HEK293 (cell line): ENCODE measurements at regions not wholly inside any gene's neighbourhood (a gene's known extent, or its start where the extent isn't known, plus 50 kb on each side); places are given as distances from the start of the nearest gene placed in this dataset.

Source experiments
- CTCF ChIA-PET: fragments of 350-600 bp; formaldehyde crosslinking; extraction: SDS; loops from one replicate; lab custom pipeline; 2021; ENCODE audit warnings: antibody characterized with exemption; lab: Yijun Ruan, JAX
- POLR2A ChIA-PET: fragments of 300-600 bp; formaldehyde crosslinking; extraction: SDS; loops from one replicate; lab custom pipeline; 2020; ENCODE audit warnings: antibody characterized with exemption, inconsistent platforms; lab: Yijun Ruan, JAX
- H3K27ac ChIP-seq: fragments of 200-500 bp; sonication (Bioruptor generic); 2 replicates; pipeline ENCODE4 v1.5.1; 2014; ENCODE audit warnings: low read depth, low read length, control low read depth, inconsistent platforms; ENCODE audit errors: extremely low read depth
- H3K36me3 ChIP-seq, 2 experiments: fragments of 200-500 bp in 1 of 2; sonication (Bioruptor generic) in 1 of 2; 1 replicate in 1 of 2; 2 replicates in 1 of 2; pipeline ENCODE4 v1.5.1; 2014 to 2017; ENCODE audit warnings: inconsistent platforms in 2 of 2, low read length in 2 of 2; ENCODE audit not compliant: control insufficient read depth in 2 of 2, insufficient read depth in 1 of 2
- H3K4me1 ChIP-seq: fragments of 200-500 bp; sonication (Bioruptor generic); 2 replicates; pipeline ENCODE4 v1.5.1; 2014; ENCODE audit warnings: mild to moderate bottlenecking, low read length, inconsistent platforms; ENCODE audit not compliant: control insufficient read depth, insufficient read depth
- H3K4me3 ChIP-seq: 2 replicates; pipeline ENCODE4 v1.5.1; 2011; ENCODE audit warnings: low read depth, mild to moderate bottlenecking, control low read depth, low read length, moderate library complexity
- H3K9me3 ChIP-seq: fragments of 200-500 bp; sonication (Bioruptor generic); 2 replicates; pipeline ENCODE4 v1.5.1; 2014; ENCODE audit warnings: low read depth, low read length, inconsistent platforms; ENCODE audit not compliant: control insufficient read depth, insufficient read depth
- SCRT1 ChIP-seq: fragments of 450-650 bp; formaldehyde crosslinking; IDR thresholded peaks from 2 replicates; pipeline ENCODE4 v1.5.1; 2016; ENCODE audit warnings: missing biosample characterization, missing genetic modification characterization, borderline replicate concordance
- TCF7L2 ChIP-seq: IDR thresholded peaks from 2 replicates; pipeline ENCODE4 v1.6.1; 2011; ENCODE audit warnings: low read depth, mild to moderate bottlenecking, inconsistent platforms, low read length, moderate library complexity, borderline replicate concordance
- YY2 ChIP-seq: fragments of 450-650 bp; formaldehyde crosslinking; IDR thresholded peaks from 2 replicates; pipeline ENCODE4 v1.5.1; 2016; ENCODE audit warnings: missing biosample characterization, missing genetic modification characterization
- ZNF112 ChIP-seq: fragments of 450-650 bp; formaldehyde crosslinking; IDR thresholded peaks from 2 replicates; pipeline ENCODE4 v1.5.0; 2017; ENCODE audit warnings: missing biosample characterization, missing genetic modification characterization
- ZNF366 ChIP-seq: fragments of 450-650 bp; formaldehyde crosslinking; conservative IDR thresholded peaks from 2 replicates; pipeline ENCODE4 v1.5.1; 2016; ENCODE audit warnings: missing biosample characterization, missing genetic modification characterization
- ZNF530 ChIP-seq: fragments of 450-650 bp; formaldehyde crosslinking; IDR thresholded peaks from 2 replicates; pipeline ENCODE4 v1.5.1; 2016; ENCODE audit warnings: low read depth, missing biosample characterization, missing genetic modification characterization
- ZNF555 ChIP-seq: fragments of 450-650 bp; formaldehyde crosslinking; conservative IDR thresholded peaks from 2 replicates; pipeline ENCODE4 v1.5.1; 2017; ENCODE audit warnings: missing biosample characterization, mild to moderate bottlenecking, missing genetic modification characterization, inconsistent platforms
- ZNF561 ChIP-seq: fragments of 450-650 bp; IDR thresholded peaks from 2 replicates; pipeline ENCODE4 v1.5.1; 2018; ENCODE audit warnings: missing biosample characterization, missing genetic modification characterization, borderline replicate concordance
- ZNF585B ChIP-seq: fragments of 450-650 bp; formaldehyde crosslinking; IDR thresholded peaks from 2 replicates; pipeline ENCODE4 v1.5.1; 2016; ENCODE audit warnings: missing biosample characterization, missing genetic modification characterization
- ZNF701 ChIP-seq: fragments of 450-650 bp; formaldehyde crosslinking; IDR thresholded peaks from 2 replicates; pipeline ENCODE4 v1.5.1; 2016; ENCODE audit warnings: missing biosample characterization, missing genetic modification characterization
- TF ChIP-seq, protein P1 (sequence below): IDR thresholded peaks from 2 replicates; pipeline ENCODE4 v1.6.1; 2011; ENCODE audit warnings: mild to moderate bottlenecking, low read depth, low read length, borderline replicate concordance
- TF ChIP-seq, protein P2 (sequence below): fragments of 450-650 bp; formaldehyde crosslinking; IDR thresholded peaks from 2 replicates; pipeline ENCODE4 v1.5.1; 2016; ENCODE audit warnings: missing biosample characterization, missing genetic modification characterization
- TF ChIP-seq, protein P3 (sequence below): fragments of 450-650 bp; formaldehyde crosslinking; IDR thresholded peaks from 2 replicates; pipeline ENCODE4 v1.5.1; 2017; ENCODE audit warnings: missing biosample characterization, missing genetic modification characterization
- TF ChIP-seq, protein P4 (sequence below): fragments of 450-650 bp; formaldehyde crosslinking; IDR thresholded peaks from 2 replicates; pipeline ENCODE4 v1.5.1; 2017; ENCODE audit warnings: missing biosample characterization, missing genetic modification characterization
- TF ChIP-seq, protein P5 (sequence below): fragments of 450-650 bp; formaldehyde crosslinking; IDR thresholded peaks from 2 replicates; pipeline ENCODE4 v1.5.1; 2016; ENCODE audit warnings: missing biosample characterization, missing genetic modification characterization
- TF ChIP-seq, protein P6 (sequence below): fragments of 450-650 bp; formaldehyde crosslinking; IDR thresholded peaks from 2 replicates; pipeline ENCODE4 v1.5.1; 2016; ENCODE audit warnings: missing biosample characterization, missing genetic modification characterization
- TF ChIP-seq, protein P7 (sequence below): fragments of 450-650 bp; formaldehyde crosslinking; IDR thresholded peaks from 2 replicates; pipeline ENCODE4 v1.5.1; 2016; ENCODE audit warnings: missing biosample characterization, missing genetic modification characterization

DNA sequence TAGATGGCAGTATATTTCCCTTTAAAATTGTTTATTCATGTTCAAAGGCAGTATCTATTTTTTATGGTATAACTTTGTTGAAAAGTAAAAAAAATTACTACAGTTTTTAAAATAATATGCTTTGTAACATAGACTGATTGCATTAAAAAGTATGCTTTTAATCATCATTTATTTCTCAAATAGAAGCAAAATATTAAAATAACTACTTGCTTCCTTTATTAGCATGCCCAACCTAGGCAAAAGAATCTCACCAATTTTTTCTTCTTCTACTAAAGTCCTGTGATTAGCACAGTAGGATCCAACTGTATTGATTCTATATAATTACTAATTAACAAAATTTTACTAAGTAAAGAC lies 69.6 kb upstream of the NFKB1 start:
- Histone ChIP-seq H3K36me3 (no peaks in the 10 kb centered on the region), H3K27ac (no peak overlapping the region), H3K9me3 (no peaks in the 10 kb centered on the region), H3K4me3 (no peak overlapping the region; the same call in 1 of the 2 replicates), H3K4me1 (no peaks in the 10 kb centered on the region)
- ChIA-PET CTCF (interaction anchor here (0.8 to 1.6 kb wide), 8 partner anchors 10 to 1262 kb away, joined by 3 to 5 read pairs (median 3); no protein-coding TSS in a partner anchor), POLR2A (no interaction called here)
- TF ChIP-seq, protein P1, sequence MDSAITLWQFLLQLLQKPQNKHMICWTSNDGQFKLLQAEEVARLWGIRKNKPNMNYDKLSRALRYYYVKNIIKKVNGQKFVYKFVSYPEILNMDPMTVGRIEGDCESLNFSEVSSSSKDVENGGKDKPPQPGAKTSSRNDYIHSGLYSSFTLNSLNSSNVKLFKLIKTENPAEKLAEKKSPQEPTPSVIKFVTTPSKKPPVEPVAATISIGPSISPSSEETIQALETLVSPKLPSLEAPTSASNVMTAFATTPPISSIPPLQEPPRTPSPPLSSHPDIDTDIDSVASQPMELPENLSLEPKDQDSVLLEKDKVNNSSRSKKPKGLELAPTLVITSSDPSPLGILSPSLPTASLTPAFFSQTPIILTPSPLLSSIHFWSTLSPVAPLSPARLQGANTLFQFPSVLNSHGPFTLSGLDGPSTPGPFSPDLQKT = no peak
- no peak for TF ChIP-seq ZNF701
- TF ChIP-seq, protein P2, sequence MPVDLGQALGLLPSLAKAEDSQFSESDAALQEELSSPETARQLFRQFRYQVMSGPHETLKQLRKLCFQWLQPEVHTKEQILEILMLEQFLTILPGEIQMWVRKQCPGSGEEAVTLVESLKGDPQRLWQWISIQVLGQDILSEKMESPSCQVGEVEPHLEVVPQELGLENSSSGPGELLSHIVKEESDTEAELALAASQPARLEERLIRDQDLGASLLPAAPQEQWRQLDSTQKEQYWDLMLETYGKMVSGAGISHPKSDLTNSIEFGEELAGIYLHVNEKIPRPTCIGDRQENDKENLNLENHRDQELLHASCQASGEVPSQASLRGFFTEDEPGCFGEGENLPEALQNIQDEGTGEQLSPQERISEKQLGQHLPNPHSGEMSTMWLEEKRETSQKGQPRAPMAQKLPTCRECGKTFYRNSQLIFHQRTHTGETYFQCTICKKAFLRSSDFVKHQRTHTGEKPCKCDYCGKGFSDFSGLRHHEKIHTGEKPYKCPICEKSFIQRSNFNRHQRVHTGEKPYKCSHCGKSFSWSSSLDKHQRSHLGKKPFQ (tag by site-specific recombination) = no peak
- TF ChIP-seq, protein P3, sequence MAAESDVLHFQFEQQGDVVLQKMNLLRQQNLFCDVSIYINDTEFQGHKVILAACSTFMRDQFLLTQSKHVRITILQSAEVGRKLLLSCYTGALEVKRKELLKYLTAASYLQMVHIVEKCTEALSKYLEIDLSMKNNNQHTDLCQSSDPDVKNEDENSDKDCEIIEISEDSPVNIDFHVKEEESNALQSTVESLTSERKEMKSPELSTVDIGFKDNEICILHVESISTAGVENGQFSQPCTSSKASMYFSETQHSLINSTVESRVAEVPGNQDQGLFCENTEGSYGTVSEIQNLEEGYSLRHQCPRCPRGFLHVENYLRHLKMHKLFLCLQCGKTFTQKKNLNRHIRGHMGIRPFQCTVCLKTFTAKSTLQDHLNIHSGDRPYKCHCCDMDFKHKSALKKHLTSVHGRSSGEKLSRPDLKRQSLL (tag by site-specific recombination) = no peak
- TF ChIP-seq ZNF555 = no peak
- no peak for TF ChIP-seq YY2
- TF ChIP-seq, protein P4, sequence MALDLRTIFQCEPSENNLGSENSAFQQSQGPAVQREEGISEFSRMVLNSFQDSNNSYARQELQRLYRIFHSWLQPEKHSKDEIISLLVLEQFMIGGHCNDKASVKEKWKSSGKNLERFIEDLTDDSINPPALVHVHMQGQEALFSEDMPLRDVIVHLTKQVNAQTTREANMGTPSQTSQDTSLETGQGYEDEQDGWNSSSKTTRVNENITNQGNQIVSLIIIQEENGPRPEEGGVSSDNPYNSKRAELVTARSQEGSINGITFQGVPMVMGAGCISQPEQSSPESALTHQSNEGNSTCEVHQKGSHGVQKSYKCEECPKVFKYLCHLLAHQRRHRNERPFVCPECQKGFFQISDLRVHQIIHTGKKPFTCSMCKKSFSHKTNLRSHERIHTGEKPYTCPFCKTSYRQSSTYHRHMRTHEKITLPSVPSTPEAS (tag by site-specific recombination) = no peak
- no peak for TF ChIP-seq ZNF530 (tag by site-specific recombination)
- no peak for TF ChIP-seq SCRT1
- TF ChIP-seq, protein P5, sequence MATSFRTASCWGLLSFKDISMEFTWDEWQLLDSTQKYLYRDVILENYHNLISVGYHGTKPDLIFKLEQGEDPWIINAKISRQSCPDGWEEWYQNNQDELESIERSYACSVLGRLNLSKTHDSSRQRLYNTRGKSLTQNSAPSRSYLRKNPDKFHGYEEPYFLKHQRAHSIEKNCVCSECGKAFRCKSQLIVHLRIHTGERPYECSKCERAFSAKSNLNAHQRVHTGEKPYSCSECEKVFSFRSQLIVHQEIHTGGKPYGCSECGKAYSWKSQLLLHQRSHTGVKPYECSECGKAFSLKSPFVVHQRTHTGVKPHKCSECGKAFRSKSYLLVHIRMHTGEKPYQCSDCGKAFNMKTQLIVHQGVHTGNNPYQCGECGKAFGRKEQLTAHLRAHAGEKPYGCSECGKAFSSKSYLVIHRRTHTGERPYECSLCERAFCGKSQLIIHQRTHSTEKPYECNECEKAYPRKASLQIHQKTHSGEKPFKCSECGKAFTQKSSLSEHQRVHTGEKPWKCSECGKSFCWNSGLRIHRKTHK (tag by site-specific recombination) = no peak
- TF ChIP-seq ZNF585B (tag by site-specific recombination) = no peak
- TF ChIP-seq ZNF561 (tag by site-specific recombination) = 0 out of 2 replicates have a peak, but pooled peaks have one; percentile 4
- TF ChIP-seq TCF7L2 = peak; percentile 16; the same call in 1 of the 2 replicates
- TF ChIP-seq, protein P6, sequence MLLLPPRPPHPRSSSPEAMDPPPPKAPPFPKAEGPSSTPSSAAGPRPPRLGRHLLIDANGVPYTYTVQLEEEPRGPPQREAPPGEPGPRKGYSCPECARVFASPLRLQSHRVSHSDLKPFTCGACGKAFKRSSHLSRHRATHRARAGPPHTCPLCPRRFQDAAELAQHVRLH (tag by site-specific recombination) = no peak
- TF ChIP-seq, protein P7, sequence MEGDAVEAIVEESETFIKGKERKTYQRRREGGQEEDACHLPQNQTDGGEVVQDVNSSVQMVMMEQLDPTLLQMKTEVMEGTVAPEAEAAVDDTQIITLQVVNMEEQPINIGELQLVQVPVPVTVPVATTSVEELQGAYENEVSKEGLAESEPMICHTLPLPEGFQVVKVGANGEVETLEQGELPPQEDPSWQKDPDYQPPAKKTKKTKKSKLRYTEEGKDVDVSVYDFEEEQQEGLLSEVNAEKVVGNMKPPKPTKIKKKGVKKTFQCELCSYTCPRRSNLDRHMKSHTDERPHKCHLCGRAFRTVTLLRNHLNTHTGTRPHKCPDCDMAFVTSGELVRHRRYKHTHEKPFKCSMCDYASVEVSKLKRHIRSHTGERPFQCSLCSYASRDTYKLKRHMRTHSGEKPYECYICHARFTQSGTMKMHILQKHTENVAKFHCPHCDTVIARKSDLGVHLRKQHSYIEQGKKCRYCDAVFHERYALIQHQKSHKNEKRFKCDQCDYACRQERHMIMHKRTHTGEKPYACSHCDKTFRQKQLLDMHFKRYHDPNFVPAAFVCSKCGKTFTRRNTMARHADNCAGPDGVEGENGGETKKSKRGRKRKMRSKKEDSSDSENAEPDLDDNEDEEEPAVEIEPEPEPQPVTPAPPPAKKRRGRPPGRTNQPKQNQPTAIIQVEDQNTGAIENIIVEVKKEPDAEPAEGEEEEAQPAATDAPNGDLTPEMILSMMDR (tag by site-specific recombination) = no peak
- no peak for TF ChIP-seq ZNF366
- TF ChIP-seq ZNF112 (tag by site-specific recombination) = no peak
